ENCODE measurements at regions not wholly inside any gene's neighbourhood (a gene's known extent, or its start where the extent isn't known, plus 50 kb on each side); places are given as distances from the start of the nearest gene placed in this dataset.

DNA sequence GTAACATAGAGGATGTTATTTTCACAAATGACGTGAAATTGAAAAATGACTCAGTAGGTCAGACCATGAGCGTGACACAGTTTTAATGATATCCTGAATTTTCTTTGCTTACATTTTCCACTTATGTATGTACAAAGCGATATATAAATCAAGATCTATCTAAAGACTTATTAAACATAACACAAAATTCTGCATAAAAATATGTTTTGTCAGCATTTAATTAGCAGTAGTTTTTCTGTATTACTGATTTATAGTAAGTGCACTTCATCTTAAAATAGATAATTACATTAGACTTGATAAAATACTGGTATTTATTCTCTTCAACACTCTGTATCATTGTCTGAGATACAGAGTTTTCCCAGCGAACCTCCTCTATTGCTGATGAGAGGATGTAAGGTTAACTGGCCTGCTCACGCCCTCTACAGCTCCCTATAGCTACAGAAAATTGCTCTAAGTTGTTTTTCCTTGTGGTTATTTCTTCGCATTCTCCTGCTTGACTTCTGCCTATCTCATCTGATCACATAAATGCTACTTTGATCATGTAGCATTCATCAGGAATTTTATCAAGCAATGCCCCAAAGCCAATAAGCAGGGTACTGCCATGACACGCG, 548.8 kb upstream of the REG3G start:
- Histone ChIP-seq H2AFZ (ENCODE audit: low read length) (no peak overlapping the region), H3K9me3 (ENCODE audit: control insufficient read depth, insufficient read depth, low read depth, low read length) (no peaks in the 10 kb centered on the region), H3K4me3 (replicated peaks in 1 of 4; ENCODE audit: control extremely low read depth in 1 of 4, insufficient read depth in 1 of 4, low read depth in 3 of 4, low read length in 4 of 4) (no peak overlapping the region), H3K27me3 (ENCODE audit: control insufficient read depth, insufficient read depth, low read length) (no peaks in the 10 kb centered on the region), H4K20me1 (ENCODE audit: control insufficient read depth, extremely low read depth, insufficient read depth, low read length) (no peaks in the 10 kb centered on the region), H3K4me2 (ENCODE audit: extremely low read depth, insufficient read depth, low read length) (no peak overlapping the region), H3K9ac (ENCODE audit: insufficient read depth, low read length) (no peak overlapping the region), H3K79me2 (ENCODE audit: control insufficient read depth, insufficient read depth, low read length) (no peaks in the 10 kb centered on the region), H3K27ac (ENCODE audit: insufficient read depth, low read length) (no peak overlapping the region), H3K36me3 (ENCODE audit: control insufficient read depth, insufficient read depth, low read length) (no peaks in the 10 kb centered on the region), H3K4me1 (ENCODE audit: control insufficient read depth, extremely low read depth, insufficient read depth, low read length) (no peaks in the 10 kb centered on the region)
- TF ChIP-seq EZH2 (IDR thresholded peaks at IDR 0.05; ENCODE audit: low read length, missing control alignments), result no peak
- TF ChIP-seq, protein P1, sequence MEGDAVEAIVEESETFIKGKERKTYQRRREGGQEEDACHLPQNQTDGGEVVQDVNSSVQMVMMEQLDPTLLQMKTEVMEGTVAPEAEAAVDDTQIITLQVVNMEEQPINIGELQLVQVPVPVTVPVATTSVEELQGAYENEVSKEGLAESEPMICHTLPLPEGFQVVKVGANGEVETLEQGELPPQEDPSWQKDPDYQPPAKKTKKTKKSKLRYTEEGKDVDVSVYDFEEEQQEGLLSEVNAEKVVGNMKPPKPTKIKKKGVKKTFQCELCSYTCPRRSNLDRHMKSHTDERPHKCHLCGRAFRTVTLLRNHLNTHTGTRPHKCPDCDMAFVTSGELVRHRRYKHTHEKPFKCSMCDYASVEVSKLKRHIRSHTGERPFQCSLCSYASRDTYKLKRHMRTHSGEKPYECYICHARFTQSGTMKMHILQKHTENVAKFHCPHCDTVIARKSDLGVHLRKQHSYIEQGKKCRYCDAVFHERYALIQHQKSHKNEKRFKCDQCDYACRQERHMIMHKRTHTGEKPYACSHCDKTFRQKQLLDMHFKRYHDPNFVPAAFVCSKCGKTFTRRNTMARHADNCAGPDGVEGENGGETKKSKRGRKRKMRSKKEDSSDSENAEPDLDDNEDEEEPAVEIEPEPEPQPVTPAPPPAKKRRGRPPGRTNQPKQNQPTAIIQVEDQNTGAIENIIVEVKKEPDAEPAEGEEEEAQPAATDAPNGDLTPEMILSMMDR (conservative IDR thresholded peaks at IDR 0.05 in 1 of 2, IDR thresholded peaks at IDR 0.05 in 1 of 2; ENCODE audit: low read depth in 1 of 2, low read length in 2 of 2), result no peak
- DNase-seq (ENCODE audit: low read depth in 2 of 2), result no peak

DNA sequence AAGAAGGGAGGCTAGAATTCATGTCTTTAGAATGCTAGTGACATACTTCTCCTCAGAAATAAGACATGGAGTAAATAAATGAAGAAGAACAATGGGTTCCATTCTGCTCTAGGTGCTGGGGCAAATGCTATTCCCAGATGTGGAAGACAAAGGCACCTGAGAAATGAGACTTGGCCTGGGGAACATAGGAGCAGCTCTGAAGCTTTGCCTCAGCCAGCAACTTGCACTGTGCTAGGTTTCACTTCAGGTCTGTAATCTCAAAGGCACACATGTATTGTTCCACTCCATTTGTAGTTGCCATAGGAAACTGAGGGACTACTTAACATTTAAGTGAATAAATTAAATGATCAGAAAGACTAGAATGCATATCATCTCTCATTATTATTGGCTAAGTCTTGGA, 538.9 kb upstream of the REG3G start:
- no peaks in the 10 kb centered on the region for H4K20me1 ChIP-seq (ENCODE audit: control insufficient read depth, extremely low read depth, insufficient read depth, low read length)
- no peak overlapping the region for H3K27ac ChIP-seq (ENCODE audit: insufficient read depth, low read length)
- H2AFZ ChIP-seq (ENCODE audit: low read length), result no peak overlapping the region
- DNase-seq (ENCODE audit: low read depth in 2 of 2), result no peak
- H3K9ac ChIP-seq (ENCODE audit: insufficient read depth, low read length), result no peak overlapping the region
- no peaks in the 10 kb centered on the region for H3K9me3 ChIP-seq (ENCODE audit: control insufficient read depth, insufficient read depth, low read depth, low read length)
- TF ChIP-seq, protein P1 (conservative IDR thresholded peaks at IDR 0.05 in 1 of 2, IDR thresholded peaks at IDR 0.05 in 1 of 2; ENCODE audit: low read depth in 1 of 2, low read length in 2 of 2), result no peak
- no peak for TF ChIP-seq EZH2 (IDR thresholded peaks at IDR 0.05; ENCODE audit: low read length, missing control alignments)
- no peaks in the 10 kb centered on the region for H3K27me3 ChIP-seq (ENCODE audit: control insufficient read depth, insufficient read depth, low read length)
- H3K4me1 ChIP-seq (ENCODE audit: control insufficient read depth, extremely low read depth, insufficient read depth, low read length), result no peaks in the 10 kb centered on the region
- H3K79me2 ChIP-seq (ENCODE audit: control insufficient read depth, insufficient read depth, low read length), result no peaks in the 10 kb centered on the region
- H3K4me2 ChIP-seq (ENCODE audit: extremely low read depth, insufficient read depth, low read length), result no peak overlapping the region
- no peaks in the 10 kb centered on the region for H3K36me3 ChIP-seq (ENCODE audit: control insufficient read depth, insufficient read depth, low read length)
- H3K4me3 ChIP-seq (replicated peaks in 1 of 4; ENCODE audit: control extremely low read depth in 1 of 4, insufficient read depth in 1 of 4, low read depth in 3 of 4, low read length in 4 of 4), result no peak overlapping the region

DNA sequence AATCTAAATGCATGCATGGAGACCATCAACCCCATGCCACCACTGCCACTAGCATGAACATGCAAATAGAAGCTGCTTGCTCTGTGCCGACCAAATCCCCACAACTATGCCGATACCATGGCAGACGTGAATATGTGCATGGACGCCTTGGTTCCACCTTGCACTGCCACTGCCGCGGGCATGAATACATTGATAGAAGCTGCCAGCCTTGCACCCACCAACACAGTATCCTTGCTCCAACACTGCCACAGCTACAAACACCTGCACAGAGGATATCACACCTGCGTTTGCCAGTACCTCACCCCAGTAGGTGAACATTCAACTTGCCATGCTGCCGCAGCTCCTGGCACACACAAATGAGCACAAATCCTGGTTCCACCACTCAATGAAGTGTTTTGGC, 527.4 kb upstream of the REG3G start:
- Histone ChIP-seq H2AFZ (ENCODE audit: low read length) (no peak overlapping the region), H3K27me3 (ENCODE audit: control insufficient read depth, insufficient read depth, low read length) (no peaks in the 10 kb centered on the region), H3K9me3 (ENCODE audit: control insufficient read depth, insufficient read depth, low read depth, low read length) (no peaks in the 10 kb centered on the region), H3K79me2 (ENCODE audit: control insufficient read depth, insufficient read depth, low read length) (no peaks in the 10 kb centered on the region), H4K20me1 (ENCODE audit: control insufficient read depth, extremely low read depth, insufficient read depth, low read length) (no peaks in the 10 kb centered on the region), H3K9ac (ENCODE audit: insufficient read depth, low read length) (no peak overlapping the region), H3K27ac (ENCODE audit: insufficient read depth, low read length) (no peak overlapping the region), H3K4me2 (ENCODE audit: extremely low read depth, insufficient read depth, low read length) (no peak overlapping the region), H3K4me1 (ENCODE audit: control insufficient read depth, extremely low read depth, insufficient read depth, low read length) (no peaks in the 10 kb centered on the region), H3K4me3 (replicated peaks in 1 of 4; ENCODE audit: control extremely low read depth in 1 of 4, insufficient read depth in 1 of 4, low read depth in 3 of 4, low read length in 4 of 4) (no peak overlapping the region), H3K36me3 (ENCODE audit: control insufficient read depth, insufficient read depth, low read length) (no peaks in the 10 kb centered on the region)
- TF ChIP-seq, protein P1 (conservative IDR thresholded peaks at IDR 0.05 in 1 of 2, IDR thresholded peaks at IDR 0.05 in 1 of 2; ENCODE audit: low read depth in 1 of 2, low read length in 2 of 2), result no peak
- no peak for TF ChIP-seq EZH2 (IDR thresholded peaks at IDR 0.05; ENCODE audit: low read length, missing control alignments)
- DNase-seq (ENCODE audit: low read depth in 2 of 2), result no peak
